GM12878 (cell line): ENCODE measurements at regions not wholly inside any gene's neighbourhood (a gene's known extent, or its start where the extent isn't known, plus 50 kb on each side); places are given as distances from the start of the nearest gene placed in this dataset.

Experiments used
- CEBPB ChIP-seq, 2 experiments: fragments of 150-350 bp in 1 of 2; IDR thresholded peaks; 2 replicates each; pipeline ENCODE4 v1.6.1; 2012 to 2014; ENCODE audit warnings: low read depth in 2 of 2, low read length in 2 of 2, borderline replicate concordance in 1 of 2, inconsistent platforms in 1 of 2
- IRF4 ChIP-seq: IDR thresholded peaks from 2 replicates; pipeline ENCODE4 v1.6.1; 2011; ENCODE audit warnings: low read depth, low read length
- MEF2A ChIP-seq: IDR thresholded peaks from 2 replicates; pipeline ENCODE4 v1.6.1; 2011; ENCODE audit warnings: low read depth, mild to moderate bottlenecking, low read length, moderate library complexity; ENCODE audit not compliant: insufficient read depth
- MXI1 ChIP-seq: fragments of 150-350 bp; IDR thresholded peaks from 2 replicates; pipeline ENCODE4 v1.6.1; 2011; ENCODE audit warnings: low read depth, mild to moderate bottlenecking, inconsistent platforms, low read length, improper control_type of control experiment
- PRDM15 ChIP-seq: fragments of 450-650 bp; formaldehyde crosslinking; IDR thresholded peaks from 2 replicates; pipeline ENCODE4 v1.4.0; 2020; ENCODE audit warnings: mild to moderate bottlenecking, moderate library complexity
- SRF ChIP-seq, 2 experiments: IDR thresholded peaks; 2 replicates each; pipeline ENCODE4 v1.6.1; 2011; ENCODE audit warnings: low read depth in 2 of 2, low read length in 2 of 2, mild to moderate bottlenecking in 1 of 2, moderate library complexity in 1 of 2
- ZNF622 ChIP-seq: fragments of 450-650 bp; IDR thresholded peaks from 2 replicates; pipeline ENCODE4 v1.6.1; 2017; ENCODE audit warnings: mild to moderate bottlenecking, inconsistent platforms
- TF ChIP-seq, protein P1 (sequence below): fragments of 450-650 bp; IDR thresholded peaks from 2 replicates; pipeline ENCODE4 v1.6.1; 2018; ENCODE audit warnings: mild to moderate bottlenecking, low read depth, moderate library complexity; ENCODE audit not compliant: partially characterized antibody
- TF ChIP-seq, protein P2 (sequence below), 3 experiments: IDR thresholded peaks in 2 of 3; conservative IDR thresholded peaks in 1 of 3; 2 replicates each; pipeline ENCODE4 v1.5.1; 2011; ENCODE audit warnings: low read depth in 3 of 3, low read length in 3 of 3, mild to moderate bottlenecking in 3 of 3, control low read depth in 2 of 3, moderate library complexity in 2 of 3, inconsistent platforms in 1 of 3, mixed read lengths in 1 of 3; ENCODE audit not compliant: control insufficient read depth in 2 of 3, insufficient read depth in 1 of 3; ENCODE audit errors: extremely low read depth in 1 of 3

DNA sequence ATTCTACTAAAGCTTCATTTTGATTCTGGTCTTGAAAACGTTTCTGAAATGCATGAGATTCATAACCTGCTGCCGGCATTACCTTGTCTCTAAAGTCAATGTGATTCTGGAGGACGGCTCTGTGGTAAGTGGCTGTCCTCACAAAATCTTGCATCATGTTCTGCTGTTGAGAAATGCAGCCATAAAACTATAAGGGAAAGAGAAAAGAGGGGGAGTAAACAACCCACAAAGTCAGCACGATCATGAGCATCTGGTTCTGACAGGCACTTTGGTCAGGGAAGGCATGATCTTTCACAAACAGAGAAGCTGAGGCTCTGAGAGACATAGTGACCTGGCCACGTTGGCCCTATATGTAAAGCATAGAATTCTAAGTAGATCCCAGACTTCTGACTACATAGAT lies 168.9 kb upstream of the PUM3 start (continued):
- TF ChIP-seq, protein P1, sequence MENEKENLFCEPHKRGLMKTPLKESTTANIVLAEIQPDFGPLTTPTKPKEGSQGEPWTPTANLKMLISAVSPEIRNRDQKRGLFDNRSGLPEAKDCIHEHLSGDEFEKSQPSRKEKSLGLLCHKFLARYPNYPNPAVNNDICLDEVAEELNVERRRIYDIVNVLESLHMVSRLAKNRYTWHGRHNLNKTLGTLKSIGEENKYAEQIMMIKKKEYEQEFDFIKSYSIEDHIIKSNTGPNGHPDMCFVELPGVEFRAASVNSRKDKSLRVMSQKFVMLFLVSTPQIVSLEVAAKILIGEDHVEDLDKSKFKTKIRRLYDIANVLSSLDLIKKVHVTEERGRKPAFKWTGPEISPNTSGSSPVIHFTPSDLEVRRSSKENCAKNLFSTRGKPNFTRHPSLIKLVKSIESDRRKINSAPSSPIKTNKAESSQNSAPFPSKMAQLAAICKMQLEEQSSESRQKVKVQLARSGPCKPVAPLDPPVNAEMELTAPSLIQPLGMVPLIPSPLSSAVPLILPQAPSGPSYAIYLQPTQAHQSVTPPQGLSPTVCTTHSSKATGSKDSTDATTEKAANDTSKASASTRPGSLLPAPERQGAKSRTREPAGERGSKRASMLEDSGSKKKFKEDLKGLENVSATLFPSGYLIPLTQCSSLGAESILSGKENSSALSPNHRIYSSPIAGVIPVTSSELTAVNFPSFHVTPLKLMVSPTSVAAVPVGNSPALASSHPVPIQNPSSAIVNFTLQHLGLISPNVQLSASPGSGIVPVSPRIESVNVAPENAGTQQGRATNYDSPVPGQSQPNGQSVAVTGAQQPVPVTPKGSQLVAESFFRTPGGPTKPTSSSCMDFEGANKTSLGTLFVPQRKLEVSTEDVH: no peak
- TF ChIP-seq PRDM15: no peak
- no peak for TF ChIP-seq MEF2A
- TF ChIP-seq, protein P2, sequence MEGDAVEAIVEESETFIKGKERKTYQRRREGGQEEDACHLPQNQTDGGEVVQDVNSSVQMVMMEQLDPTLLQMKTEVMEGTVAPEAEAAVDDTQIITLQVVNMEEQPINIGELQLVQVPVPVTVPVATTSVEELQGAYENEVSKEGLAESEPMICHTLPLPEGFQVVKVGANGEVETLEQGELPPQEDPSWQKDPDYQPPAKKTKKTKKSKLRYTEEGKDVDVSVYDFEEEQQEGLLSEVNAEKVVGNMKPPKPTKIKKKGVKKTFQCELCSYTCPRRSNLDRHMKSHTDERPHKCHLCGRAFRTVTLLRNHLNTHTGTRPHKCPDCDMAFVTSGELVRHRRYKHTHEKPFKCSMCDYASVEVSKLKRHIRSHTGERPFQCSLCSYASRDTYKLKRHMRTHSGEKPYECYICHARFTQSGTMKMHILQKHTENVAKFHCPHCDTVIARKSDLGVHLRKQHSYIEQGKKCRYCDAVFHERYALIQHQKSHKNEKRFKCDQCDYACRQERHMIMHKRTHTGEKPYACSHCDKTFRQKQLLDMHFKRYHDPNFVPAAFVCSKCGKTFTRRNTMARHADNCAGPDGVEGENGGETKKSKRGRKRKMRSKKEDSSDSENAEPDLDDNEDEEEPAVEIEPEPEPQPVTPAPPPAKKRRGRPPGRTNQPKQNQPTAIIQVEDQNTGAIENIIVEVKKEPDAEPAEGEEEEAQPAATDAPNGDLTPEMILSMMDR (IDR thresholded peaks at IDR 0.05 in 2 of 3, conservative IDR thresholded peaks at IDR 0.05 in 1 of 3; ENCODE audit: control insufficient read depth in 2 of 3, extremely low read depth in 1 of 3, insufficient read depth in 1 of 3, low read depth in 3 of 3, low read length in 3 of 3): no peak
- no peak for TF ChIP-seq IRF4
- no peak for TF ChIP-seq ZNF622
- no peak for TF ChIP-seq SRF (IDR thresholded peaks at IDR 0.05; ENCODE audit: low read depth in 2 of 2, low read length in 2 of 2)
- no peak for TF ChIP-seq CEBPB (IDR thresholded peaks at IDR 0.05; ENCODE audit: borderline replicate concordance in 1 of 2, low read depth in 2 of 2, low read length in 2 of 2)
- TF ChIP-seq MXI1: no peak
- TF ChIP-seq, all 136 proteins: peak for 0
